ENCODE measurements at regions not wholly inside any gene's neighbourhood (a gene's known extent, or its start where the extent isn't known, plus 50 kb on each side); places are given as distances from the start of the nearest gene placed in this dataset.

DNA sequence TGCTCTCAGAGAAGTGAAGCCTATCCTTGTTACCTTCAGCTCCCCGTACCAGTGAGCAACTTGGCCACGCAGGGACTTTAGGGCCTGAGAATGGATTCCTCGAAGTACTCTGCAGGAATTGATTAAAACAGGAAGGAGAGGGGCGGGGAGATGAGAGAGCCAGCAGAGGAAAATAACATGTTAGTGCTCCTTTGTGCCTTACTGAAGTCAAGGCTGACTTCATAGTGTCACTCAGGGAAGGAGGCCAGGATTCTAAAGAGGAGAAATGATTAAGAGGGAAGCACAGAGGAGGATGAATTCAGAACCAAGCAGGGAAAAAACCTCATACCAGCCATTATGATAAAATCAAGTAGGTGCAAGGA is 195.6 kb upstream of the RHOBTB1 start:
- Histone ChIP-seq H3K4me3 (ENCODE audit: low read length in 2 of 2) (no peak overlapping the region), H3K9me3 (ENCODE audit: control insufficient read depth in 2 of 2, low read length in 2 of 2) (no peaks in the 10 kb centered on the region), H3K4me1 (ENCODE audit: control insufficient read depth in 2 of 2, insufficient read depth in 2 of 2, low read length in 2 of 2) (no peaks in the 10 kb centered on the region), H3K27me3 (ENCODE audit: control insufficient read depth in 2 of 2, insufficient read depth in 2 of 2, low read length in 2 of 2) (no peaks in the 10 kb centered on the region), H3K9ac (ENCODE audit: low read depth in 1 of 2, low read length in 2 of 2) (no peak overlapping the region), H3K27ac (ENCODE audit: low read depth in 2 of 2, low read length in 2 of 2) (no peak overlapping the region), H3K36me3 (ENCODE audit: control insufficient read depth in 2 of 2, insufficient read depth in 2 of 2, low read length in 2 of 2) (no peaks in the 10 kb centered on the region)

DNA sequence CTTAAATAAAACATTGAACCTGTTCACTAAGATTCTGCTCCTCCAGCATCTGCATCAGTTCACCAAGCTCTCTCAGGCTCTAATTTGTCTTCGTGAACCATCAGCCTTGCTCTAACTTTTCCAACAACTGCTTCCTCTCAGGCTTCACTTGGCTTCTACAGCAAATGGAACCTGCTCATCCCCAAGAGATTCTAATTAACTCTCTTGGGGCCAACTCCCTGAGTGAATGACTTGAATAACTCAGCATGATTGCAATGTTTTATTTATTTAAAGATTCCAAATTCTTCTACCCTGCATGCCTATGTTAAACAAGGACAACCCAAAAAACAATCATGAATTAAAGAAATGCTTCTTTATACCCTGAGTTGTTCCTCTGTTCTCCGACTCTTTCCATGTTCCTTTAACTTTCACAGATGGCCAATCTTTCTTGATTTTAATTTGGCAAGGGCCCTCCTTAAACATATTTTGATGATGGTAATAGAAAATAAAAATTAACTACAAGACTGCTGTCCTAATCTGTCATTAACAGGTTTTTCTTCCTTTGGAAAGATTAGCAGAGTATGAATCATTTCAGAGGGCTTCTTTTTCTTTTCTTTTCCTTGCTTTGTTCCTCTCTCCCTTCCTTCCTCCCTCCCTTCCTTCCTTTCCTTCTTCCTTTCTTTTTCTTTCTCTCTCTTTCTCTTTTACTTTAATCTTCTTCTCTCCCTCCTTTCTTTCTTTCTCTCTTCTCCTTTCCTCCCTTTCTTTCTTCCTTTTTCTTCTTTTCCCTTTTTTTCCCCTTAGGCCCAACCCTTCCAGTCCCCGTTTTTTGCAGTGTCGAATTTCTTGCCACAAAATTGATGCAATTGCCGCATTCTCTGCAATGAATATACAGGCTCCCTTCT is 195.0 kb upstream of the RHOBTB1 start:
- Histone ChIP-seq H3K36me3 (ENCODE audit: control insufficient read depth in 2 of 2, insufficient read depth in 2 of 2, low read length in 2 of 2) (no peaks in the 10 kb centered on the region), H3K9me3 (ENCODE audit: control insufficient read depth in 2 of 2, low read length in 2 of 2) (no peaks in the 10 kb centered on the region), H3K27ac (ENCODE audit: low read depth in 2 of 2, low read length in 2 of 2) (no peak overlapping the region), H3K9ac (ENCODE audit: low read depth in 1 of 2, low read length in 2 of 2) (no peak overlapping the region), H3K4me3 (ENCODE audit: low read length in 2 of 2) (no peak overlapping the region), H3K27me3 (ENCODE audit: control insufficient read depth in 2 of 2, insufficient read depth in 2 of 2, low read length in 2 of 2) (no peaks in the 10 kb centered on the region), H3K4me1 (ENCODE audit: control insufficient read depth in 2 of 2, insufficient read depth in 2 of 2, low read length in 2 of 2) (no peaks in the 10 kb centered on the region)

DNA sequence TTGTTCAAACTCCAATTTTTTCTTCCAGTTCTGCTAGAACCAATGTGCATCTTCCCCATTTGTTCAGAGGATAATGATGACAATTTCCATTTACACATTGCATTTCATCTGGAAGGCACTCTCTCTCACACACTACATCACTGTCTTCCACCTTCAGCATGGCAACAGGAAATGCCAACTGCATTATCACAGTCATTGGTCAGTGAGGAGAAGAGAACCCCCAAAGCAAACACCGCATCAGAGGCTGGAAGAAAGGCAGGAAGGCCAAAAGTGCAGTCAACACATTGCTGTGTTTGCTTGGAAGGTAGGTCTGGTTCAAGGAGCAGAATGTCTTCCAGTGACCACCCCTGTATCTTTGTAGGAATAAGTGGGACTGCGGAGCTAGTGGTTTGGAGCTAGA is 192.2 kb upstream of the RHOBTB1 start:
- Histone ChIP-seq H3K27me3 (ENCODE audit: control insufficient read depth in 2 of 2, insufficient read depth in 2 of 2, low read length in 2 of 2) (no peaks in the 10 kb centered on the region), H3K9ac (ENCODE audit: low read depth in 1 of 2, low read length in 2 of 2) (no peak overlapping the region), H3K36me3 (ENCODE audit: control insufficient read depth in 2 of 2, insufficient read depth in 2 of 2, low read length in 2 of 2) (no peaks in the 10 kb centered on the region), H3K27ac (ENCODE audit: low read depth in 2 of 2, low read length in 2 of 2) (no peak overlapping the region), H3K4me3 (ENCODE audit: low read length in 2 of 2) (no peak overlapping the region), H3K9me3 (ENCODE audit: control insufficient read depth in 2 of 2, low read length in 2 of 2) (no peaks in the 10 kb centered on the region), H3K4me1 (ENCODE audit: control insufficient read depth in 2 of 2, insufficient read depth in 2 of 2, low read length in 2 of 2) (no peaks in the 10 kb centered on the region)

DNA sequence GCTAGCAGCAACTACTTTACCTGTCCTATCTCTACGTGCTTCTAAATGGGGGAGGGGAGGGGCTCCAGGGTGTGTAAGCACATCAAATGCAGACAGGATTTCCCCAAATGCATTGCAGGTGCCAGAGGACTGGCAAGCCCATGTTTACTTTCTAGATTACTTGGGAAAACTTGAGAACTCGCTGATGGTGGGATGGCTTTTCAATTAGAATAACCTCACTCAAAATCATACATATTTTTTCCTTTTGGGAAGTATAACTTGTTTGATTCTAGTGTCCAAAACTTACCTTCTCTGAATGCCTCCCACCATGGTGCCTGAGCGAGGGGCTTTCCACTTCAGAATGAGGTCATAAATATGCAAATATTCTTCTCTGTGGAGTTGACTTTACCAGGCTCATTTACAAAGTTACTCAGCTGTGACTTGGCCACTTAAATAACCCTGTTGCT is 191.3 kb upstream of the RHOBTB1 start:
- no peaks in the 10 kb centered on the region for H3K27me3 ChIP-seq (ENCODE audit: control insufficient read depth in 2 of 2, insufficient read depth in 2 of 2, low read length in 2 of 2)
- H3K36me3 ChIP-seq (ENCODE audit: control insufficient read depth in 2 of 2, insufficient read depth in 2 of 2, low read length in 2 of 2): no peaks in the 10 kb centered on the region
- no peak overlapping the region for H3K9ac ChIP-seq (ENCODE audit: low read depth in 1 of 2, low read length in 2 of 2)
- no peaks in the 10 kb centered on the region for H3K4me1 ChIP-seq (ENCODE audit: control insufficient read depth in 2 of 2, insufficient read depth in 2 of 2, low read length in 2 of 2)
- no peak overlapping the region for H3K4me3 ChIP-seq (ENCODE audit: low read length in 2 of 2)
- no peak overlapping the region for H3K27ac ChIP-seq (ENCODE audit: low read depth in 2 of 2, low read length in 2 of 2)
- H3K9me3 ChIP-seq (ENCODE audit: control insufficient read depth in 2 of 2, low read length in 2 of 2): no peaks in the 10 kb centered on the region

DNA sequence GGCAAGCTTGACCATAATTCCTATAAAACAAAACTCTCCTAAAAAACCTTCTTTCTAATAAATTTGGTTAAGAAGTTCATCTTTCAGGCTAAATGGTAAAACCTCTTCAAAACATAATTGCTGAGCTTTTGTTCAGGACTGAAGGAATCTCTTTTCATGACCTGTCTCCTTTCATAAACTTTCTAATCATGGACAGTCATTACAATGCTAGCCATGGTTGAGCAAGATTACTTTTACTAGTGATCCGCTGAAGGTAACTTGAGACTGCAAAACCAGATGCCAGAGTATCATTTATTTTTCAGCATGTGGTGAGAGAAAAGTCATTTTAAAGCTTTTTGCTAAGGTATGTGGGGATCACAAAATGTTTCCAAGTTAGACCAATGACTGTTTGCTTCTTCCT is 186.4 kb upstream of the RHOBTB1 start:
- Histone ChIP-seq H3K27me3 (ENCODE audit: control insufficient read depth in 2 of 2, insufficient read depth in 2 of 2, low read length in 2 of 2) (no peaks in the 10 kb centered on the region), H3K4me3 (ENCODE audit: low read length in 2 of 2) (no peak overlapping the region), H3K4me1 (ENCODE audit: control insufficient read depth in 2 of 2, insufficient read depth in 2 of 2, low read length in 2 of 2) (no peaks in the 10 kb centered on the region), H3K27ac (ENCODE audit: low read depth in 2 of 2, low read length in 2 of 2) (no peak overlapping the region), H3K9ac (ENCODE audit: low read depth in 1 of 2, low read length in 2 of 2) (no peak overlapping the region), H3K9me3 (ENCODE audit: control insufficient read depth in 2 of 2, low read length in 2 of 2) (no peaks in the 10 kb centered on the region), H3K36me3 (ENCODE audit: control insufficient read depth in 2 of 2, insufficient read depth in 2 of 2, low read length in 2 of 2) (no peaks in the 10 kb centered on the region)

DNA sequence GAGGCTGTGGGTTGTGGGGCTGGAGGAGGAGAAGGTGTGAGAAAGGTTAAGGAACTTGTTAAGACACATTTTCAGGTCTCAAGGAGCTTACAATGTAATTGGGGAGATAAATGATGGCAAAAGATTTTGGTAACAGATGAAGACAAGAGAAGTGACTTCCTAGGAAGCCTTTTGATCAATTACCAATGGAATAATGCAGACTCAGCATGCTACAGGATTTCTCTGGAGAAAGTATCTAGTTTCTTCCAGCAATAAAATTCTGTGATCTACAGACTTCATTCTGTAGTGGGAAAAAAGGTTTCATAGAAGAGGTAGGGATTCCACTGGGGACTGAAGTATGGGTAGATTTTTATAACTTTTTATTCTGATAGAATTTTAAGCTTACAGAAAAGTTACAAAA is 184.2 kb upstream of the RHOBTB1 start:
- no peaks in the 10 kb centered on the region for H3K4me1 ChIP-seq (ENCODE audit: control insufficient read depth in 2 of 2, insufficient read depth in 2 of 2, low read length in 2 of 2)
- H3K27me3 ChIP-seq (ENCODE audit: control insufficient read depth in 2 of 2, insufficient read depth in 2 of 2, low read length in 2 of 2): no peaks in the 10 kb centered on the region
- no peaks in the 10 kb centered on the region for H3K36me3 ChIP-seq (ENCODE audit: control insufficient read depth in 2 of 2, insufficient read depth in 2 of 2, low read length in 2 of 2)
- no peaks in the 10 kb centered on the region for H3K9me3 ChIP-seq (ENCODE audit: control insufficient read depth in 2 of 2, low read length in 2 of 2)
- H3K27ac ChIP-seq (ENCODE audit: low read depth in 2 of 2, low read length in 2 of 2): no peak overlapping the region
- H3K4me3 ChIP-seq (ENCODE audit: low read length in 2 of 2): no peak overlapping the region
- no peak overlapping the region for H3K9ac ChIP-seq (ENCODE audit: low read depth in 1 of 2, low read length in 2 of 2)

DNA sequence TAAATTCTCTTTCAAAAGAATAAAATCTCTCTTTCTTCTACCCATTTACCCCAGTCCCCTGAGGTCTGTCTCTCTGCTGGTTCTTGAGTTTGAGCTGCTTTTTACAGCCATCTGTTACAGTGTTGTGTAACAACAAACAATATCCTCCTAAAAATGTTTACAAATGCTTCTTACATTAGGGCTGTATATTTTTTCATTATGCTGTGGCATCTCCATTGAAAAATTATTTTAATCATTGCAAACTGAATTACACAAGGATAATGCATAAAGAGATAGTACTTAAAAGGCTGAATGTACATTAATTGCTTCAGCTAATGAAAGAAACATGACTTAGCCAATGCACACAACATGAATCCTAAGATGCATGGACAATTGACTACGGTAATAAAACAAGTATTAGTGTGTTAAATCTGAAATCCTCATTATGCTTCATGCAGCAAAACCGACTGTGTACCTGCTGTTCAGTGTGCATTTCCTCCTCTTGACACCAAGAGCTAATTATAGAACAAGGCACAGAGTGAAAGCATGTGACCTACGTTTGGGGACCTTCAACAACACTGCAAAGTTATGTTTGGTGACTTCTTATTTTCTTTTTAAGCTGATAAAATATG is 181.7 kb upstream of the RHOBTB1 start:
- no peaks in the 10 kb centered on the region for H3K27me3 ChIP-seq (ENCODE audit: control insufficient read depth in 2 of 2, insufficient read depth in 2 of 2, low read length in 2 of 2)
- no peaks in the 10 kb centered on the region for H3K9me3 ChIP-seq (ENCODE audit: control insufficient read depth in 2 of 2, low read length in 2 of 2)
- H3K9ac ChIP-seq (ENCODE audit: low read depth in 1 of 2, low read length in 2 of 2): no peak overlapping the region
- no peaks in the 10 kb centered on the region for H3K36me3 ChIP-seq (ENCODE audit: control insufficient read depth in 2 of 2, insufficient read depth in 2 of 2, low read length in 2 of 2)
- no peak overlapping the region for H3K4me3 ChIP-seq (ENCODE audit: low read length in 2 of 2)
- no peaks in the 10 kb centered on the region for H3K4me1 ChIP-seq (ENCODE audit: control insufficient read depth in 2 of 2, insufficient read depth in 2 of 2, low read length in 2 of 2)
- no peak overlapping the region for H3K27ac ChIP-seq (ENCODE audit: low read depth in 2 of 2, low read length in 2 of 2)

DNA sequence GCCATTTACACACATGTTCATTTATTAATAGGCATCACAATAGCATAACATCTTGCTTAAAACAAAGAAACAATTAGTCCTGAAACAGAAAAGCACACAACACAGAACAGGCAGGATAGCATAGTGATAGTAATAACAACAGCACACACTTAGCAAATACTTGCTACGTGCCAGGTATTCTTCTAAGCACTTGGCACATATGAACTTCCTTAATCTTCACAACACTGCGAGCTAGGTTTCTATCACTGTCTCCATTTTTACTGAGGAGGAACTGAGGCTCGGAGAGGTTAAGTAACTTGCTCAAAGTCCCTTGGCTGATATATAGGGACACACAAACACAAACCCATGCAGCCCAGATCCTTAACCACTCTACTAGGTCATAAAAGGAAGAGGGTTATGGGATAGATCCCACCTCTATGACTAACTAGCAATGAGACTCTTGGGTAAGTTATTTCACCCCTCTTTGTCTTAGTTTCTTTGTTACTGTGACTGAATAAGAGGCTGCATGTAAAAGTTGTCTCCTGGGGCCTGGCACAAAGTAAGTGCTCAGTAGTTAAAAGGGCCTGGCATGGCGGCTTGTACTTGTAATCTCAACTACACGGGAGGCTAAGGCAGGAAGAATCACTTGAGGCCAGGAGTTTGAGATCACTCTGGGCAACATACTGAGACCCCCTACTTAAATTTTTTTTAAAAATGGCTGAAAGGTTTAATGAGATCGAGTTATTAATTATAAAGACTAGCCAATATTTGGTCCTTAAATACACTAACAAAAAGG is 181.0 kb upstream of the RHOBTB1 start:
- H3K9me3 ChIP-seq (ENCODE audit: control insufficient read depth in 2 of 2, low read length in 2 of 2): no peaks in the 10 kb centered on the region
- H3K9ac ChIP-seq (ENCODE audit: low read depth in 1 of 2, low read length in 2 of 2): no peak overlapping the region
- no peaks in the 10 kb centered on the region for H3K27me3 ChIP-seq (ENCODE audit: control insufficient read depth in 2 of 2, insufficient read depth in 2 of 2, low read length in 2 of 2)
- no peak overlapping the region for H3K4me3 ChIP-seq (ENCODE audit: low read length in 2 of 2)
- no peaks in the 10 kb centered on the region for H3K4me1 ChIP-seq (ENCODE audit: control insufficient read depth in 2 of 2, insufficient read depth in 2 of 2, low read length in 2 of 2)
- H3K36me3 ChIP-seq (ENCODE audit: control insufficient read depth in 2 of 2, insufficient read depth in 2 of 2, low read length in 2 of 2): no peaks in the 10 kb centered on the region
- H3K27ac ChIP-seq (ENCODE audit: low read depth in 2 of 2, low read length in 2 of 2): no peak overlapping the region

DNA sequence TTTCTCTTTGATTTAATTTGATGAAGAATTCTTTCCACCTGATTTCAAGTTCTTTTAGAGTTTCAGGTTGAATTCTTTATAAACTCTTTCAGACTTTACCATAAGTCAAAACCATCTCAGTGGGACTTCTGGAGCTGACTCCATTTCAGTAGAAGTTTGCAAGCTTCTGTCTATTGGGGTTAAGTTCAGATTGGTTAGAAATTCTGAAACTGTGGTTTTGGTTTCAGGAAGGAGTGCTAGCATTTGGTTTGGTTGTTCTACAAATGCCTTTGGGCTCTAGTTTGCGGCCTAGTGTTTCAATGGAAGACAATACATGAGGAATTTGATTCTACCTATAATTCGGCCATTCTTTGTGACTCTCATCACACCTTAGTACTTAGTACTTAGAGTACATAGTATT is 176.8 kb upstream of the RHOBTB1 start:
- Histone ChIP-seq H3K36me3 (ENCODE audit: control insufficient read depth in 2 of 2, insufficient read depth in 2 of 2, low read length in 2 of 2) (no peaks in the 10 kb centered on the region), H3K9me3 (ENCODE audit: control insufficient read depth in 2 of 2, low read length in 2 of 2) (no peaks in the 10 kb centered on the region), H3K27me3 (ENCODE audit: control insufficient read depth in 2 of 2, insufficient read depth in 2 of 2, low read length in 2 of 2) (no peaks in the 10 kb centered on the region), H3K4me1 (ENCODE audit: control insufficient read depth in 2 of 2, insufficient read depth in 2 of 2, low read length in 2 of 2) (no peaks in the 10 kb centered on the region), H3K9ac (ENCODE audit: low read depth in 1 of 2, low read length in 2 of 2) (no peak overlapping the region), H3K4me3 (ENCODE audit: low read length in 2 of 2) (no peak overlapping the region), H3K27ac (ENCODE audit: low read depth in 2 of 2, low read length in 2 of 2) (no peak overlapping the region)

DNA sequence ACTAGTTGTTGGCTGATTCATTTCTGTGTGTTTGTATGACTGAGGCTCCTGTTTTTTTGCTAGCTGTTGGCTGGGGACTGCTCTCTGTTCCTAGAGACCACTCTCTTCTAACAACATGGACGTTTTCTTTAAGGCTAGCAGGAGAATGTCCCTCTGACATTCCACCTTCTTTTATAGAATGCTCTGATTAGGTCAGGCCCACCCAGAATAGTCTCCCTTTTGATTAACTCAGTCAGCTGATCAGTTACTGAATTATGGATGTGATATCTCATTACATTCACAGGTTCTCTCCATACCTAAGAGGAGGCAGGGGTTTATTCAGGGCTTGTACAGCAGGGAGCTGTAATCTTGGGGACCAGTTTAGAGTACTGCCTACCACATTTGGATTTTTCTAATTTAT is 175.6 kb upstream of the RHOBTB1 start:
- Histone ChIP-seq H3K9ac (ENCODE audit: low read depth in 1 of 2, low read length in 2 of 2) (no peak overlapping the region), H3K4me3 (ENCODE audit: low read length in 2 of 2) (no peak overlapping the region), H3K36me3 (ENCODE audit: control insufficient read depth in 2 of 2, insufficient read depth in 2 of 2, low read length in 2 of 2) (no peaks in the 10 kb centered on the region), H3K27me3 (ENCODE audit: control insufficient read depth in 2 of 2, insufficient read depth in 2 of 2, low read length in 2 of 2) (no peaks in the 10 kb centered on the region), H3K4me1 (ENCODE audit: control insufficient read depth in 2 of 2, insufficient read depth in 2 of 2, low read length in 2 of 2) (no peaks in the 10 kb centered on the region), H3K27ac (ENCODE audit: low read depth in 2 of 2, low read length in 2 of 2) (no peak overlapping the region), H3K9me3 (ENCODE audit: control insufficient read depth in 2 of 2, low read length in 2 of 2) (no peaks in the 10 kb centered on the region)
